OCI-LY3 (cell line): ENCODE measurements at regions not wholly inside any gene's neighbourhood (a gene's known extent, or its start where the extent isn't known, plus 50 kb on each side); places are given as distances from the start of the nearest gene placed in this dataset.

ENCODE experiments used
- CTCF ChIP-seq: fragments of 200-600, 300-600 bp; sonication (generic); IDR thresholded peaks from 2 replicates; pipeline ENCODE4 v1.5.1; 2014; ENCODE audit warnings: antibody characterized with exemption, low read length, low read depth
- EZH2phosphoT487 ChIP-seq: fragments of 200-600 bp; shearing (Covaris generic); IDR thresholded peaks from 2 replicates; pipeline ENCODE4 v1.6.1; 2018; ENCODE audit warnings: antibody characterized with exemption, mixed run types, low read depth

GRCh38 chr6:14290772-14291330 is 173.3 kb downstream of the CD83 start:
- no peak for TF ChIP-seq CTCF
- TF ChIP-seq EZH2phosphoT487 = no peak
